DND-41 (cell line): ENCODE measurements at regions not wholly inside any gene's neighbourhood (a gene's known extent, or its start where the extent isn't known, plus 50 kb on each side); places are given as distances from the start of the nearest gene placed in this dataset.

Experiments used
- ATAC-seq: fragments of 200-7000 bp; cut with Tn5 transposase; 3 replicates; pipeline ENCODE4 v1.9.1; 2021; ENCODE audit warnings: low read depth; ENCODE audit not compliant: insufficient read depth
- DNase-seq: peaks from one replicate; pipeline ENCODE4 v3.0.0-alpha.2; 2020
- H2AFZ ChIP-seq: 2 replicates; pipeline ENCODE4 v1.6.0; 2012; ENCODE audit warnings: low read depth, low read length
- H3K27ac ChIP-seq: 2 replicates; pipeline ENCODE4 v1.5.1; 2012; ENCODE audit warnings: low read length, inconsistent platforms
- H3K27me3 ChIP-seq: fragments of 200-600 bp; sonication (generic); 2 replicates; pipeline ENCODE4 v1.6.0; 2012; ENCODE audit warnings: low read length, mild to moderate bottlenecking, inconsistent platforms; ENCODE audit not compliant: insufficient read depth, poor library complexity
- H3K36me3 ChIP-seq: 2 replicates; pipeline ENCODE4 v1.5.1; 2012; ENCODE audit warnings: low read length, inconsistent platforms; ENCODE audit not compliant: insufficient read depth
- H3K4me1 ChIP-seq: 2 replicates; pipeline ENCODE4 v1.5.1; 2012; ENCODE audit warnings: mild to moderate bottlenecking, low read length; ENCODE audit not compliant: insufficient read depth
- H3K4me2 ChIP-seq: 2 replicates; pipeline ENCODE4 v1.6.0; 2012; ENCODE audit warnings: mild to moderate bottlenecking, moderate library complexity, low read length, inconsistent platforms; ENCODE audit not compliant: insufficient read depth
- H3K4me3 ChIP-seq, 2 experiments: fragments of 200-600 bp in 1 of 2; shearing (Covaris generic) in 1 of 2; 2 replicates each; pipeline ENCODE4 v1.5.1; 2012 to 2016; ENCODE audit warnings: inconsistent platforms in 2 of 2, low read length in 2 of 2, mild to moderate bottlenecking in 2 of 2, low read depth in 1 of 2, moderate library complexity in 1 of 2
- H3K79me2 ChIP-seq: 2 replicates; pipeline ENCODE4 v1.6.0; 2012; ENCODE audit warnings: low read length, inconsistent platforms; ENCODE audit not compliant: insufficient read depth
- H3K9ac ChIP-seq: 2 replicates; pipeline ENCODE4 v1.6.0; 2012; ENCODE audit warnings: low read depth, mild to moderate bottlenecking, inconsistent platforms, low read length, moderate library complexity
- H3K9me3 ChIP-seq: 2 replicates; pipeline ENCODE4 v1.5.1; 2012; ENCODE audit warnings: low read length, moderate library complexity, mild to moderate bottlenecking, inconsistent platforms; ENCODE audit not compliant: insufficient read depth, severe bottlenecking
- H4K20me1 ChIP-seq: 2 replicates; pipeline ENCODE4 v1.6.0; 2012; ENCODE audit warnings: low read length; ENCODE audit not compliant: insufficient read depth
- EZH2 ChIP-seq: IDR thresholded peaks from 3 replicates; pipeline ENCODE4 v1.6.1; 2012; ENCODE audit warnings: borderline replicate concordance, low read depth, mild to moderate bottlenecking, moderate library complexity, low read length, inconsistent platforms; ENCODE audit not compliant: severe bottlenecking
- TF ChIP-seq, protein P1 (sequence below): IDR thresholded peaks from 2 replicates; pipeline ENCODE4 v1.5.1; 2012; ENCODE audit warnings: borderline replicate concordance, low read length, moderate library complexity, mild to moderate bottlenecking; ENCODE audit not compliant: poor library complexity, severe bottlenecking; ENCODE audit errors: extremely low read depth

DNA sequence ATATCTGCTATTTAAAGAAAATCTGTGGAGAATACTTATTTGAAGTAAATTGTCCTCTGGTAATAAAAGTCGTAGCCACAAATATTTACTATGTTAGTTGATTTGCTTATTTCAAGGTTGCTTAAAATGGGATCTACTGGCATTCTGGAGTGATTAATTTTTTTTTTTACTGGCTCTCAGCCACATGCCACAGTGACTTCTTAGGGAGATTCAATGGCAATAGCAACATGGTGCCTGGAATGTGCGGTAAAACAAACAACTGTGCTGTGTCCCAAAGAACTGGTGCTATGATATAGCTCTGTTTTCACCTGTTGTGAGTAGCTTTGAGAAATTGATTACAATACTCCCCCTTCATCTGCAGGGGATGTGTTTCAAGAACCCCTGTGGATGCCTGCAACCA lies 324.3 kb downstream of the GPAT3 start:
- no peaks in the 10 kb centered on the region for H3K27me3 ChIP-seq
- no peaks in the 10 kb centered on the region for H4K20me1 ChIP-seq
- H3K4me1 ChIP-seq, result no peaks in the 10 kb centered on the region
- H3K27ac ChIP-seq, result no peak overlapping the region
- no peaks in the 10 kb centered on the region for H3K79me2 ChIP-seq
- no peak overlapping the region for H3K9ac ChIP-seq
- DNase-seq, result no peak
- ATAC-seq, result no peak
- H2AFZ ChIP-seq, result no peak overlapping the region
- TF ChIP-seq, protein P1, sequence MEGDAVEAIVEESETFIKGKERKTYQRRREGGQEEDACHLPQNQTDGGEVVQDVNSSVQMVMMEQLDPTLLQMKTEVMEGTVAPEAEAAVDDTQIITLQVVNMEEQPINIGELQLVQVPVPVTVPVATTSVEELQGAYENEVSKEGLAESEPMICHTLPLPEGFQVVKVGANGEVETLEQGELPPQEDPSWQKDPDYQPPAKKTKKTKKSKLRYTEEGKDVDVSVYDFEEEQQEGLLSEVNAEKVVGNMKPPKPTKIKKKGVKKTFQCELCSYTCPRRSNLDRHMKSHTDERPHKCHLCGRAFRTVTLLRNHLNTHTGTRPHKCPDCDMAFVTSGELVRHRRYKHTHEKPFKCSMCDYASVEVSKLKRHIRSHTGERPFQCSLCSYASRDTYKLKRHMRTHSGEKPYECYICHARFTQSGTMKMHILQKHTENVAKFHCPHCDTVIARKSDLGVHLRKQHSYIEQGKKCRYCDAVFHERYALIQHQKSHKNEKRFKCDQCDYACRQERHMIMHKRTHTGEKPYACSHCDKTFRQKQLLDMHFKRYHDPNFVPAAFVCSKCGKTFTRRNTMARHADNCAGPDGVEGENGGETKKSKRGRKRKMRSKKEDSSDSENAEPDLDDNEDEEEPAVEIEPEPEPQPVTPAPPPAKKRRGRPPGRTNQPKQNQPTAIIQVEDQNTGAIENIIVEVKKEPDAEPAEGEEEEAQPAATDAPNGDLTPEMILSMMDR, result no peak
- TF ChIP-seq EZH2, result no peak
- no peaks in the 10 kb centered on the region for H3K9me3 ChIP-seq
- no peak overlapping the region for H3K4me3 ChIP-seq
- H3K36me3 ChIP-seq, result no peaks in the 10 kb centered on the region
- no peak overlapping the region for H3K4me2 ChIP-seq

DNA sequence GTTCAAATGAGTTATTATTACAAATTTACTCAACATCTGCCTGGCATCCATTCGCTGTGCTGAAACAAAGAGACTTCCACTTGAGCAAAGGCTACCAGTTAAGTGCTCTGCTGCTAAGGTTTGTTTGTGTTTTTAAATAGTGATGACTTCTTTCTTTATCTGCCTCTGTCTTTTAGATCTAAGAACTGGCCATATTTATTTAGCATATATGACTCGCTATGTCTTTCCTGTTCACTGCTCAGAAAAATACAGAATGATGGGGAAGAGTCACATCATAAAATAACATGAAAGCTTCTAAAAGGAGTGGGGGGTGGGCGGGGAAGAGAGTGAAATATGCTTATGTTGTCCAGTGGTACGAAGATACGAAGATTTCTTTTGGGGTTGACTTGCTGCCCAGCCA lies 322.2 kb downstream of the GPAT3 start:
- H3K36me3 ChIP-seq, result no peaks in the 10 kb centered on the region
- H3K27ac ChIP-seq, result no peak overlapping the region
- ATAC-seq (no peak), DNase-seq (no peak)
- no peaks in the 10 kb centered on the region for H3K9me3 ChIP-seq
- no peak overlapping the region for H3K4me3 ChIP-seq
- TF ChIP-seq, protein P1, result no peak
- no peak for TF ChIP-seq EZH2
- H2AFZ ChIP-seq, result no peak overlapping the region
- H3K4me1 ChIP-seq, result no peaks in the 10 kb centered on the region
- no peaks in the 10 kb centered on the region for H3K27me3 ChIP-seq
- no peak overlapping the region for H3K4me2 ChIP-seq
- H3K9ac ChIP-seq, result no peak overlapping the region
- H3K79me2 ChIP-seq, result no peaks in the 10 kb centered on the region
- H4K20me1 ChIP-seq, result no peaks in the 10 kb centered on the region

DNA sequence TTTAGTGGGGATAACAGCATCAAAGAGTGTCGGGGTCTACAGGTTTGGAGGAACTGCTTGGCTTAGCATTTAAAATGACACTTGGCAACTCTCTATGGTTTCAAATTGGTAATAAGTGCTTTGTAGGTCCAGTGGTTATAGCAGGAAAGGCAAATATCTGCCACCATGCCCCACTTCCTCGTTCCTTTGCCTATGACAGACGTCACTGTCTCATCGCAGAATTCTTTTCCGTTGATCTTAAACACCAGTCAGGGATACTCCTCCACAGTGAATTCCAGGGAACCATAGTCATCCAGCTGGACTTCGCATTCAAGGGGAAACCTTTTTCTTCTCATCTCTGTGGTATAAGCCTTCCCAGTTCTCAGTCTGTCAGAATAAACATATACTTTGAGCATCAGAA lies 319.1 kb downstream of the GPAT3 start:
- TF ChIP-seq, protein P1, result no peak
- TF ChIP-seq EZH2, result no peak
- Histone ChIP-seq H3K27ac (no peak overlapping the region), H3K79me2 (no peaks in the 10 kb centered on the region), H3K27me3 (no peaks in the 10 kb centered on the region), H3K9ac (no peak overlapping the region), H3K9me3 (no peaks in the 10 kb centered on the region), H3K4me3 (no peak overlapping the region), H2AFZ (no peak overlapping the region), H4K20me1 (no peaks in the 10 kb centered on the region), H3K4me2 (no peak overlapping the region), H3K4me1 (no peaks in the 10 kb centered on the region), H3K36me3 (no peaks in the 10 kb centered on the region)
- no peak for DNase-seq
- ATAC-seq, result no peak

DNA sequence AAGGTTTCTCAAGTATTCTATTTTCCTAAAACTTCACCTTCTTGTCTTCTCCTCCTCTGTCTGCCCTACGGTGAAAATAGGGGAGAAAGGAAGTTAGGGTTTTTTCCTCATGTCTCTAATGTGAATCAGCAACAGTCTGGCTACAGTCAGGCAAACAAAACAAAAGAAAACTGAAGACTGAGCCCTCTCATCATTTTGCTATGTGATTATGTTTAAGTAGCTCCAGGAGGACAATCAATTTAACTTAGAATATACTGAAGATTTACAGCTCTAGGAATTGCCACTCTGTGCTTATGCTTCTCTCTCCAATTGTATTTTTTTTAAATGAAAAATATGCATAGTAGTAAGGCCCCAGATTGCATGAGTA lies 316.2 kb downstream of the GPAT3 start:
- Histone ChIP-seq H3K4me3 (no peak overlapping the region), H3K4me1 (no peaks in the 10 kb centered on the region), H2AFZ (no peak overlapping the region), H3K27me3 (no peaks in the 10 kb centered on the region), H4K20me1 (no peaks in the 10 kb centered on the region), H3K36me3 (no peaks in the 10 kb centered on the region), H3K9me3 (no peaks in the 10 kb centered on the region), H3K27ac (no peak overlapping the region), H3K9ac (no peak overlapping the region), H3K79me2 (no peaks in the 10 kb centered on the region), H3K4me2 (no peak overlapping the region)
- no peak for TF ChIP-seq EZH2
- TF ChIP-seq, protein P1, result no peak
- no peak for ATAC-seq
- DNase-seq, result no peak
